SJCRH30 (cell line): ENCODE measurements at regions not wholly inside any gene's neighbourhood (a gene's known extent, or its start where the extent isn't known, plus 50 kb on each side); places are given as distances from the start of the nearest gene placed in this dataset.
"Not testable (repeated sequence)": the region's sequence is repeated elsewhere in the genome, so short reads cannot be mapped to it uniquely, and the experiment has no call there.

Experiments used
- DNase-seq, 2 experiments: peaks; one replicate each; pipeline ENCODE4 v3.0.0-alpha.2; 2015 to 2020
- H3K27ac ChIP-seq: fragments of 250-450 bp; sonication (Bioruptor Pico); 2 replicates; pipeline ENCODE4 v1.5.1; 2020; ENCODE audit warnings: mild to moderate bottlenecking, moderate library complexity
- H3K27me3 ChIP-seq: fragments of 250-450 bp; sonication (Bioruptor Pico); 2 replicates; pipeline ENCODE4 v1.5.1; 2020; ENCODE audit warnings: mild to moderate bottlenecking, moderate library complexity
- H3K36me3 ChIP-seq: fragments of 250-450 bp; sonication (Bioruptor Pico); 2 replicates; pipeline ENCODE4 v1.5.1; 2020; ENCODE audit warnings: mild to moderate bottlenecking, moderate library complexity
- H3K4me1 ChIP-seq: fragments of 250-450 bp; sonication (Bioruptor Pico); 2 replicates; pipeline ENCODE4 v1.5.1; 2020; ENCODE audit warnings: mild to moderate bottlenecking, moderate library complexity
- H3K4me3 ChIP-seq: fragments of 250-450 bp; sonication (Bioruptor Pico); 2 replicates; pipeline ENCODE4 v1.5.1; 2020; ENCODE audit warnings: mild to moderate bottlenecking, moderate library complexity
- H3K9me3 ChIP-seq: fragments of 250-450 bp; sonication (Bioruptor Pico); replicated peaks from 2 replicates; pipeline ENCODE4 v1.5.1; 2020; ENCODE audit warnings: mild to moderate bottlenecking, moderate library complexity

- Histone ChIP-seq H3K4me1 (no peaks in the 10 kb centered on the region; the same call in 1 of the 2 replicates), H3K27me3 (no peaks in the 10 kb centered on the region), H3K27ac (no peak overlapping the region), H3K36me3 (no peaks in the 10 kb centered on the region), H3K4me3 (no peak overlapping the region), H3K9me3 (no peaks in the 10 kb centered on the region)
- DNase-seq: peak; percentile 32 to 63
Measured at GRCh38 chr14:59055439-59056045, 132.9 kb upstream of the DAAM1 start.

GRCh38 chr14:59057551-59057950, 130.9 kb upstream of the DAAM1 start:
- no peaks in the 10 kb centered on the region for H3K27me3 ChIP-seq
- H3K9me3 ChIP-seq: no peaks in the 10 kb centered on the region
- H3K27ac ChIP-seq: no peak overlapping the region
- H3K4me1 ChIP-seq: peaks cover 7% of the 10 kb centered on the region; the same call in 1 of the 2 replicates
- DNase-seq: no peak
- H3K4me3 ChIP-seq: no peak overlapping the region
- no peaks in the 10 kb centered on the region for H3K36me3 ChIP-seq

GRCh38 chr14:59058776-59059175, 129.7 kb upstream of the DAAM1 start:
- H3K4me1 ChIP-seq, DNase-seq, H3K4me3 ChIP-seq, H3K9me3 ChIP-seq, H3K36me3 ChIP-seq, H3K27me3 ChIP-seq, H3K27ac ChIP-seq: not testable (repeated sequence)

DNA sequence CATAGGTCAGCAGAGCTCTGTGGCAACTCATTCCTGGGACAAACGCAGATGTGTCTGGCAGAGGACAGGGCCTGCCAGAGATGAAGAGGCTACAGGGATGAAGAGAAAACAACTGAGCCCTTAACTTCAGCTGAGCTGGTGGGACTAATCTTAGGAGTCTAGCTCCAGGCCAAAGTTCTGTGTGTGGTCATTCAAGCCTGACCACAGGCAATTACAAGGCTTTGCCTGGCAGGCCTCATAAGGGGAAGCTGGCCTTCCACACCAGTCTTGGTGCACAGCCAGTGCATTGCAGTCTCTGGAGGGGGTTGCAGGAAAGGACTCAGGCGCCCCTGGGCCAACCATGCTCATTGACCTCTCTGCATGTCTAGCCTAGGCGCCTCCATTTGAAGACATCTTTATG, 127.6 kb upstream of the DAAM1 start:
- Histone ChIP-seq H3K4me1 (0 out of 2 replicates have a peak, but pooled peaks cover 7% of the 10 kb centered on the region), H3K9me3 (peaks cover 3% of the 10 kb centered on the region; the same call in 1 of the 2 replicates), H3K27ac (peak overlapping the region; percentile 8; the same call in 1 of the 2 replicates), H3K4me3 (no peak overlapping the region), H3K27me3 (no peaks in the 10 kb centered on the region), H3K36me3 (no peaks in the 10 kb centered on the region)
- DNase-seq: peak; percentile 51 to 62

DNA sequence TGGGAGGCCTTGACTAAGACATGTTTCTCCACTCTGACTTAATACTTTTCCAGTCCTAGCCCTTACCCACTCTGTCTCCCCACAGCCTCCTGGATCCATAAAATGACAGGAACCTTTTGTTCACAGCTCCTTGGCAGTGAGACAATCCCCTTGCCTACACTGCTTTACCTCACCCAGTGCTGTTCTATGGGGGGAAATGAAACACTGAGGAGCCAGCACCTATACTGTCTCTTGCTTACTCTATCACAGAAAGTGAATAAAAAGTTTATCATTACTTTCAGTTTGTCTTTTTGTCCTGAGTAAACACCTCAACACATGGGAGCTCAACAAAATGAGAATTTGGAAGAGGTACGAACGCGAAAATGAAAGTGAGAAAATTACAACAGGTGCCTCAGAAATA, 127.2 kb upstream of the DAAM1 start:
- no peaks in the 10 kb centered on the region for H3K27me3 ChIP-seq
- H3K4me3 ChIP-seq: no peak overlapping the region
- H3K4me1 ChIP-seq: 0 out of 2 replicates have a peak, but pooled peaks cover 7% of the 10 kb centered on the region

DNA sequence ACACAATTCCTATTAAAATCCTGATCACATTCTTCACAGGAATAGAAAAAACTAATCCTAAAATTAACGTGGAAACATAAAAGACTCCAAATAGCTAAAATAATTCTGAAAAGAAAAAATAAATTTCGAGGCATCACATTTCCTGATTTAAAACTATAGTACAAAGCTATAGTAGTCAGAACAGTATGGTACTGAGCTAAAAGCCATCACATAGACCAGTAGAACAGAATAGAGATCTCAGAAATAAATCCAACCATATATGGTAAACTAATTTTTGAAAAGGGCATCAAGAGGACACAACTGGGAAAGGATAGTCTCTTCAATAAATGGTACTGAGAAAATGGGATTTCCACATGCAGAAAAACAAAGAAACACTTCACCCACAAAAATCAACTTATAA, 125.2 kb upstream of the DAAM1 start:
- 0 out of 2 replicates have a peak, but pooled peaks cover 7% of the 10 kb centered on the region for H3K4me1 ChIP-seq
- no peaks in the 10 kb centered on the region for H3K36me3 ChIP-seq
- no peak overlapping the region for H3K4me3 ChIP-seq
- no peak for DNase-seq
- H3K27me3 ChIP-seq: no peaks in the 10 kb centered on the region
- H3K9me3 ChIP-seq: peaks cover 3% of the 10 kb centered on the region; the same call in 1 of the 2 replicates
- H3K27ac ChIP-seq: no peak overlapping the region

More for the DNA sequence above, 127.2 kb upstream of the DAAM1 start:
- Histone ChIP-seq H3K27ac (peak overlapping the region; percentile 8; the same call in 1 of the 2 replicates), H3K9me3 (peaks cover 3% of the 10 kb centered on the region; the same call in 1 of the 2 replicates), H3K36me3 (no peaks in the 10 kb centered on the region)
- peak; percentile 6 to 33 for DNase-seq

GRCh38 chr14:59067127-59067894, 121.2 kb upstream of the DAAM1 start:
- no peak for DNase-seq
- Histone ChIP-seq H3K4me1 (no peaks in the 10 kb centered on the region), H3K27ac (no peak overlapping the region)

GRCh38 chr14:59069163-59069854, 119.2 kb upstream of the DAAM1 start:
- no peak for DNase-seq
- Histone ChIP-seq H3K9me3 (no peaks in the 10 kb centered on the region), H3K27ac (no peak overlapping the region), H3K4me3 (no peak overlapping the region), H3K27me3 (no peaks in the 10 kb centered on the region), H3K36me3 (no peaks in the 10 kb centered on the region), H3K4me1 (no peaks in the 10 kb centered on the region)

More at GRCh38 chr14:59067127-59067894, 121.2 kb upstream of the DAAM1 start:
- H3K9me3 ChIP-seq: peaks cover 3% of the 10 kb centered on the region; the same call in 1 of the 2 replicates
- H3K36me3 ChIP-seq: no peaks in the 10 kb centered on the region
- H3K27me3 ChIP-seq: no peaks in the 10 kb centered on the region
- no peak overlapping the region for H3K4me3 ChIP-seq

DNA sequence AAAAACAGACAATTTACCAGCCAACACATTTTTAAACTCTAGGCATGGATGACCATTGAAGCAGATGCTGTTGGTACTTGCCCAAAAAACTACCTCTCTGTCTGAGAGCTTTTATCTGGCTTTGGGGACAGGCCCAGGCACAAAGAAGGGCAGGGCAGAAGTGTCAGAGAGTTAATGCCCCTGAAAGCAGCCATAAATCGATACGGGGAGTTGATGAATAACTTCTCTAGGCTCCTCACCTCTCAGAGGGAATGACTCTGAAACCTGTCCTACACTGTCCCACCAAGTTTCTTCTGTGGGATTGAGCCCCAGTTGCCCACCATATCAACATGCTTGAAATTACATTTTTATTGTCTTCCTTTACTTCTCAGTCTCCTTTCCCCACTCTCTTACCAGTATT, 113.0 kb upstream of the DAAM1 start:
- no peak overlapping the region for H3K27ac ChIP-seq
- H3K4me1 ChIP-seq: peaks cover 5% of the 10 kb centered on the region; the same call in 1 of the 2 replicates
- no peaks in the 10 kb centered on the region for H3K27me3 ChIP-seq
- no peak overlapping the region for H3K4me3 ChIP-seq
- H3K36me3 ChIP-seq: no peaks in the 10 kb centered on the region
- no peaks in the 10 kb centered on the region for H3K9me3 ChIP-seq
- no peak for DNase-seq

GRCh38 chr14:59081720-59082119, 106.7 kb upstream of the DAAM1 start:
- no peak for DNase-seq
- Histone ChIP-seq H3K36me3 (no peaks in the 10 kb centered on the region), H3K4me1 (peaks cover 13% of the 10 kb centered on the region; the same call in 1 of the 2 replicates), H3K27ac (no peak overlapping the region), H3K4me3 (no peak overlapping the region), H3K27me3 (no peaks in the 10 kb centered on the region), H3K9me3 (no peaks in the 10 kb centered on the region)

- H3K27me3 ChIP-seq: no peaks in the 10 kb centered on the region
- H3K4me3 ChIP-seq: no peak overlapping the region
- H3K36me3 ChIP-seq: no peaks in the 10 kb centered on the region
- no peak overlapping the region for H3K27ac ChIP-seq
- no peaks in the 10 kb centered on the region; the same call in 1 of the 2 replicates for H3K9me3 ChIP-seq
- peak; percentile 20 to 22 for DNase-seq
- H3K4me1 ChIP-seq: peaks cover 10% of the 10 kb centered on the region; the same call in 1 of the 2 replicates
Measured at GRCh38 chr14:59085207-59085739, 103.2 kb upstream of the DAAM1 start.

DNA sequence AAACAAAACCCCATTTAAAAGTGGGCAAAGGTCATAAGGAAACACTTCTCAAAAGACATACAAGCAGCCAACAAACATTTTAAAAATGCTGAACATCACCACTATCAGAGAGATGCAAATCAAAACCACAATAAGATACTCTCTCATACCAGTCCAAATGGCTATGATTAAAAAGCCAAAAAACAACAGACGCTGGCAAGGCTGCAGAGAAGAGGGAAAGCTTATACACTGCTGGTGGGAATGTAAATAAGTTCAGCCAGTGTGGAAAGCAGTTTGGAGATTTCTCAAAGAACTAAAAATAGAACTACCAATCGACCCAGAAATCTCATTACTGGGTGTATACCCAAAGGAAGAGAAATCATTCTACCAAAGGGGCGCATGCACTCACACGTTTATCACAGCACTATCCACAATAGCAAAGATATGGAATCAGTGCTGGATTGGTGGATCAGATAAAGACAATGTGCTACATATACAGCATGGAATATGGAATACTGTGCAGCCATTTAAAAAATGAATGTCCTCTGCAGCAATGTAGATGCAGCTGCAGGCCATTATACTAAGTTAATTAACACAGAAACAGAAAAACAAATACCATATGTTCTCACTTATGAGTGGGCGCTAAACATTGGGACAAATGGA, 102.1 kb upstream of the DAAM1 start:
- Histone ChIP-seq H3K36me3 (no peaks in the 10 kb centered on the region), H3K9me3 (no peaks in the 10 kb centered on the region; the same call in 1 of the 2 replicates), H3K27ac (no peak overlapping the region), H3K27me3 (no peaks in the 10 kb centered on the region), H3K4me3 (no peak overlapping the region), H3K4me1 (peaks cover 10% of the 10 kb centered on the region; the same call in 1 of the 2 replicates)
- no peak for DNase-seq

GRCh38 chr14:59087240-59087639, 101.2 kb upstream of the DAAM1 start:
- Histone ChIP-seq H3K27ac (no peak overlapping the region), H3K9me3 (no peaks in the 10 kb centered on the region; the same call in 1 of the 2 replicates), H3K27me3 (no peaks in the 10 kb centered on the region), H3K4me1 (peaks cover 16% of the 10 kb centered on the region; the same call in 1 of the 2 replicates), H3K4me3 (no peak overlapping the region), H3K36me3 (no peaks in the 10 kb centered on the region)
- DNase-seq: no peak

DNA sequence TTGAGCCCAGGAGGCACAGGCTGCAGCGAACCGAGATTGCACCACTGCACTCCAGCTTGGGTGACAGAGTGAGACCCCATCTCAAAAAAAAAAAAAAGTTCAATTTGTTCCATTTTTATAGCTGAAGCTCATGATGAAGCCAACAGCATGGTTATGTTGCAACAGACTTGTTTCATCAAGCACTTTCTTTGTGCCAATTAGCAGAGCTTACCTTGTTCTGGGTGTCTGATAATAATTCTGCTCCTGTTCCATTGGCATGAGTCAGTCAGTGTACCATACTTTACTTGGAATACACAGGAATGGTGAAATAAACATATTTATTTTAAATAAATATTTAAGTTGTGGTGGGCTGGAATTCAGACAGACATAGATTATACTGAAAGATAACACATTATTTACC, 100.8 kb upstream of the DAAM1 start:
- no peak overlapping the region for H3K4me3 ChIP-seq
- no peaks in the 10 kb centered on the region for H3K36me3 ChIP-seq
- H3K4me1 ChIP-seq: peaks cover 16% of the 10 kb centered on the region; the same call in 1 of the 2 replicates
- no peaks in the 10 kb centered on the region; the same call in 1 of the 2 replicates for H3K9me3 ChIP-seq
- H3K27me3 ChIP-seq: no peaks in the 10 kb centered on the region
- no peak overlapping the region for H3K27ac ChIP-seq
- DNase-seq: no peak
